Thyroid gland (tissue), 4 donors: ENCODE measurements at regions not wholly inside any gene's neighbourhood (a gene's known extent, or its start where the extent isn't known, plus 50 kb on each side); places are given as distances from the start of the nearest gene placed in this dataset.

ENCODE experiments used
- POLR2A ChIP-seq, 2 donors: fragments of 450-650 bp; IDR thresholded peaks; one replicate each; pipeline ENCODE4 v1.6.1; 2017; ENCODE audit warnings: antibody characterized with exemption in 2 of 2, mild to moderate bottlenecking in 2 of 2, moderate library complexity in 1 of 2
- TF ChIP-seq, protein P1 (sequence below), 6 experiments: fragments of 200-600 bp in 3 of 6; fragments of 450-650 bp in 3 of 6; sonication (generic) in 3 of 6; IDR thresholded peaks; one replicate each; pipeline ENCODE4 v1.5.1; 2016 to 2019; ENCODE audit warnings: antibody characterized with exemption in 6 of 6, mild to moderate bottlenecking in 2 of 6, inconsistent platforms in 1 of 6, moderate library complexity in 1 of 6

DNA sequence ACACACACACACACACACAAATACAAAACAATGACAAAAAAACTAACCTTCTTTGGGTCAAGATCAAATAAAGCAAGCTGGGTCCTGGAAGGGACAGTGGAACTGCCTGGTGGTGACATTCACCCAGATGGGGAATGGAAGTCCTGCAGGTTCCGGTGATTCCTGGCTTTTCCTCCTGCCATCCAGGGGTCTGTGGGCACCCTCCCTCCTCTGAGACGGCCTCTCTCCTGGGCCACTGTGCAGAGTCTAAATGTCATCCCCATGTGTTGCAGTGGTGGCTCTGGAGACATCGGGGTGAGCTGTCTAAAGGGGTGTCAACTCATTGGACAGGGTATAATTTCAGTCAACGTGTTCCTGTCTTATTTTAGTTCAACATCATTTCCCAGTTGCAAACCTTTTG lies 248.2 kb downstream of the ZNF536 start:
- no peak for TF ChIP-seq POLR2A (IDR thresholded peaks at IDR 0.05)
- TF ChIP-seq, protein P1, sequence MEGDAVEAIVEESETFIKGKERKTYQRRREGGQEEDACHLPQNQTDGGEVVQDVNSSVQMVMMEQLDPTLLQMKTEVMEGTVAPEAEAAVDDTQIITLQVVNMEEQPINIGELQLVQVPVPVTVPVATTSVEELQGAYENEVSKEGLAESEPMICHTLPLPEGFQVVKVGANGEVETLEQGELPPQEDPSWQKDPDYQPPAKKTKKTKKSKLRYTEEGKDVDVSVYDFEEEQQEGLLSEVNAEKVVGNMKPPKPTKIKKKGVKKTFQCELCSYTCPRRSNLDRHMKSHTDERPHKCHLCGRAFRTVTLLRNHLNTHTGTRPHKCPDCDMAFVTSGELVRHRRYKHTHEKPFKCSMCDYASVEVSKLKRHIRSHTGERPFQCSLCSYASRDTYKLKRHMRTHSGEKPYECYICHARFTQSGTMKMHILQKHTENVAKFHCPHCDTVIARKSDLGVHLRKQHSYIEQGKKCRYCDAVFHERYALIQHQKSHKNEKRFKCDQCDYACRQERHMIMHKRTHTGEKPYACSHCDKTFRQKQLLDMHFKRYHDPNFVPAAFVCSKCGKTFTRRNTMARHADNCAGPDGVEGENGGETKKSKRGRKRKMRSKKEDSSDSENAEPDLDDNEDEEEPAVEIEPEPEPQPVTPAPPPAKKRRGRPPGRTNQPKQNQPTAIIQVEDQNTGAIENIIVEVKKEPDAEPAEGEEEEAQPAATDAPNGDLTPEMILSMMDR (IDR thresholded peaks at IDR 0.05) = no peak
